ENCODE measurements at regions not wholly inside any gene's neighbourhood (a gene's known extent, or its start where the extent isn't known, plus 50 kb on each side); places are given as distances from the start of the nearest gene placed in this dataset.

- DNase-seq = no peak
- CTCF ChIA-PET = interaction anchor here (0.7 kb wide), 2 partner anchors 37 to 102 kb away, joined by 3 to 4 read pairs; no protein-coding TSS in a partner anchor
- H3K9me3 Mint-ChIP-seq = no peaks in the 10 kb centered on the region
- H3K36me3 Mint-ChIP-seq = no peaks in the 10 kb centered on the region
- H3K27me3 Mint-ChIP-seq = peaks cover 6% of the 10 kb centered on the region
- no peak overlapping the region for H3K4me3 Mint-ChIP-seq
- H3K27ac Mint-ChIP-seq = no peak overlapping the region
- H3K4me1 Mint-ChIP-seq = peaks cover 10% of the 10 kb centered on the region
Observed at GRCh38 chr5:52672459-52672858, 115.3 kb upstream of the ITGA1 start.

GRCh38 chr5:52673495-52673894 lies 114.2 kb upstream of the ITGA1 start:
- CTCF ChIA-PET = no interaction called here

GRCh38 chr5:52674815-52675545 lies 112.7 kb upstream of the ITGA1 start:
- no peak overlapping the region for H3K27ac Mint-ChIP-seq
- no peak overlapping the region for H3K4me3 Mint-ChIP-seq
- CTCF ChIA-PET = no interaction called here
- DNase-seq = no peak
- no peaks in the 10 kb centered on the region for H3K27me3 Mint-ChIP-seq
- no peaks in the 10 kb centered on the region for H3K36me3 Mint-ChIP-seq
- peaks cover 10% of the 10 kb centered on the region for H3K4me1 Mint-ChIP-seq
- H3K9me3 Mint-ChIP-seq = no peaks in the 10 kb centered on the region

More at GRCh38 chr5:52673495-52673894, 114.2 kb upstream of the ITGA1 start:
- Mint-ChIP-seq H3K27me3 (peaks cover 5% of the 10 kb centered on the region), H3K4me3 (no peak overlapping the region), H3K4me1 (peaks cover 10% of the 10 kb centered on the region), H3K9me3 (no peaks in the 10 kb centered on the region), H3K36me3 (no peaks in the 10 kb centered on the region), H3K27ac (no peak overlapping the region)
- DNase-seq = no peak

- Mint-ChIP-seq H3K4me1 (no peaks in the 10 kb centered on the region), H3K36me3 (no peaks in the 10 kb centered on the region), H3K27me3 (peaks cover 3% of the 10 kb centered on the region), H3K27ac (no peak overlapping the region), H3K4me3 (no peak overlapping the region), H3K9me3 (no peaks in the 10 kb centered on the region)
- CTCF ChIA-PET = no interaction called here
- no peak for DNase-seq
Observed at GRCh38 chr5:52682492-52682891, 105.2 kb upstream of the ITGA1 start.

- CTCF ChIA-PET = no interaction called here
- DNase-seq = no peak
- Mint-ChIP-seq H3K27ac (no peak overlapping the region), H3K4me1 (no peaks in the 10 kb centered on the region), H3K27me3 (peaks cover 3% of the 10 kb centered on the region), H3K4me3 (no peak overlapping the region), H3K36me3 (no peaks in the 10 kb centered on the region), H3K9me3 (no peaks in the 10 kb centered on the region)
Observed at GRCh38 chr5:52684051-52684450, 103.7 kb upstream of the ITGA1 start.

- no peak for DNase-seq
Observed at GRCh38 chr5:52685566-52685965, 102.2 kb upstream of the ITGA1 start.

GRCh38 chr5:52685971-52686370 lies 101.7 kb upstream of the ITGA1 start:
- H3K4me1 Mint-ChIP-seq = no peaks in the 10 kb centered on the region
- no peak overlapping the region for H3K4me3 Mint-ChIP-seq
- H3K27me3 Mint-ChIP-seq = peaks cover 3% of the 10 kb centered on the region
- no peak overlapping the region for H3K27ac Mint-ChIP-seq
- no peak for DNase-seq
- CTCF ChIA-PET = interaction anchor here (1.0 kb wide), 2 partner anchors 21 to 114 kb away, joined by 3 to 4 read pairs; no protein-coding TSS in a partner anchor
- H3K36me3 Mint-ChIP-seq = no peaks in the 10 kb centered on the region
- no peaks in the 10 kb centered on the region for H3K9me3 Mint-ChIP-seq

More at GRCh38 chr5:52685566-52685965, 102.2 kb upstream of the ITGA1 start:
- CTCF ChIA-PET = interaction anchor here (1.0 kb wide), 2 partner anchors 21 to 114 kb away, joined by 3 to 4 read pairs; no protein-coding TSS in a partner anchor
- H3K36me3 Mint-ChIP-seq = no peaks in the 10 kb centered on the region
- no peak overlapping the region for H3K27ac Mint-ChIP-seq
- peaks cover 3% of the 10 kb centered on the region for H3K27me3 Mint-ChIP-seq
- no peaks in the 10 kb centered on the region for H3K9me3 Mint-ChIP-seq
- no peak overlapping the region for H3K4me3 Mint-ChIP-seq
- no peaks in the 10 kb centered on the region for H3K4me1 Mint-ChIP-seq

- no peaks in the 10 kb centered on the region for H3K27me3 Mint-ChIP-seq
- H3K36me3 Mint-ChIP-seq = no peaks in the 10 kb centered on the region
- CTCF ChIA-PET = interaction anchor here (5.4 kb wide), 1 partner anchor 225 kb away, joined by 36 read pairs; no protein-coding TSS in a partner anchor
- H3K9me3 Mint-ChIP-seq = no peaks in the 10 kb centered on the region
- H3K4me3 Mint-ChIP-seq = no peak overlapping the region
- no peak for DNase-seq
- no peaks in the 10 kb centered on the region for H3K4me1 Mint-ChIP-seq
- H3K27ac Mint-ChIP-seq = no peak overlapping the region
Observed at GRCh38 chr5:52690236-52690768, 97.4 kb upstream of the ITGA1 start.

GRCh38 chr5:52692039-52692438 lies 95.7 kb upstream of the ITGA1 start:
- Mint-ChIP-seq H3K27ac (no peak overlapping the region), H3K9me3 (peaks cover 2% of the 10 kb centered on the region), H3K4me1 (no peaks in the 10 kb centered on the region), H3K36me3 (no peaks in the 10 kb centered on the region), H3K4me3 (no peak overlapping the region), H3K27me3 (no peaks in the 10 kb centered on the region)
- CTCF ChIA-PET = interaction anchor here (1.2 to 5.4 kb wide), 6 partner anchors 11 to 223 kb away, joined by 3 to 36 read pairs (median 8); no protein-coding TSS in a partner anchor
- no peak for DNase-seq

GRCh38 chr5:52692606-52693005 lies 95.1 kb upstream of the ITGA1 start:
- no peak overlapping the region for H3K4me3 Mint-ChIP-seq
- H3K27me3 Mint-ChIP-seq = no peaks in the 10 kb centered on the region
- no peaks in the 10 kb centered on the region for H3K36me3 Mint-ChIP-seq
- H3K4me1 Mint-ChIP-seq = no peaks in the 10 kb centered on the region
- H3K27ac Mint-ChIP-seq = no peak overlapping the region
- peaks cover 2% of the 10 kb centered on the region for H3K9me3 Mint-ChIP-seq
- DNase-seq = no peak
- CTCF ChIA-PET = interaction anchor here (0.7 to 5.4 kb wide), 13 partner anchors 10 to 225 kb away, joined by 3 to 36 read pairs (median 7); partner anchors contain the start of genes ITGA1 and PELO

GRCh38 chr5:52693280-52693679 lies 94.4 kb upstream of the ITGA1 start:
- peak; percentile 55 for DNase-seq
- H3K36me3 Mint-ChIP-seq = no peaks in the 10 kb centered on the region
- no peak overlapping the region for H3K27ac Mint-ChIP-seq
- CTCF ChIA-PET = interaction anchor here (0.7 to 5.4 kb wide), 16 partner anchors 11 to 224 kb away, joined by 3 to 36 read pairs (median 6); partner anchors contain the start of genes ITGA1 and PELO
- peaks cover 2% of the 10 kb centered on the region for H3K9me3 Mint-ChIP-seq
- no peaks in the 10 kb centered on the region for H3K27me3 Mint-ChIP-seq
- no peaks in the 10 kb centered on the region for H3K4me1 Mint-ChIP-seq
- no peak overlapping the region for H3K4me3 Mint-ChIP-seq

- Mint-ChIP-seq H3K9me3 (peaks cover 2% of the 10 kb centered on the region), H3K27ac (no peak overlapping the region), H3K27me3 (no peaks in the 10 kb centered on the region), H3K4me3 (no peak overlapping the region), H3K36me3 (no peaks in the 10 kb centered on the region), H3K4me1 (no peaks in the 10 kb centered on the region)
- DNase-seq = no peak
- CTCF ChIA-PET = interaction anchor here (0.8 to 5.4 kb wide), 12 partner anchors 11 to 222 kb away, joined by 3 to 36 read pairs (median 6); partner anchors contain the start of genes ITGA1 and PELO
Observed at GRCh38 chr5:52693836-52694235, 93.9 kb upstream of the ITGA1 start.

- no peak overlapping the region for H3K4me3 Mint-ChIP-seq
- CTCF ChIA-PET = interaction anchor here (5.4 kb wide), 1 partner anchor 221 kb away, joined by 36 read pairs; no protein-coding TSS in a partner anchor
- H3K27ac Mint-ChIP-seq = no peak overlapping the region
Observed at GRCh38 chr5:52694648-52695047, 93.1 kb upstream of the ITGA1 start.

GRCh38 chr5:52702877-52703276 lies 84.8 kb upstream of the ITGA1 start:
- Mint-ChIP-seq H3K27me3 (peaks cover 3% of the 10 kb centered on the region), H3K4me1 (peaks cover 36% of the 10 kb centered on the region), H3K27ac (no peak overlapping the region), H3K9me3 (peaks cover 2% of the 10 kb centered on the region), H3K36me3 (no peaks in the 10 kb centered on the region), H3K4me3 (no peak overlapping the region)
- DNase-seq = no peak
- CTCF ChIA-PET = interaction anchor here (1.2 kb wide), 1 partner anchor 11 kb away, joined by 5 read pairs; no protein-coding TSS in a partner anchor

More at GRCh38 chr5:52694648-52695047, 93.1 kb upstream of the ITGA1 start:
- Mint-ChIP-seq H3K4me1 (no peaks in the 10 kb centered on the region), H3K36me3 (no peaks in the 10 kb centered on the region), H3K27me3 (no peaks in the 10 kb centered on the region), H3K9me3 (peaks cover 2% of the 10 kb centered on the region)
- DNase-seq = no peak

All from activated naive CD4-positive, alpha-beta T cell treated with anti-CD3 and anti-CD28 coated beads, Interleukin-2, amount 10 ng/mL, durations not matched to agents 7 days and 5 days (primary cell).